ENCODE measurements at regions not wholly inside any gene's neighbourhood (a gene's known extent, or its start where the extent isn't known, plus 50 kb on each side); places are given as distances from the start of the nearest gene placed in this dataset.

DNA sequence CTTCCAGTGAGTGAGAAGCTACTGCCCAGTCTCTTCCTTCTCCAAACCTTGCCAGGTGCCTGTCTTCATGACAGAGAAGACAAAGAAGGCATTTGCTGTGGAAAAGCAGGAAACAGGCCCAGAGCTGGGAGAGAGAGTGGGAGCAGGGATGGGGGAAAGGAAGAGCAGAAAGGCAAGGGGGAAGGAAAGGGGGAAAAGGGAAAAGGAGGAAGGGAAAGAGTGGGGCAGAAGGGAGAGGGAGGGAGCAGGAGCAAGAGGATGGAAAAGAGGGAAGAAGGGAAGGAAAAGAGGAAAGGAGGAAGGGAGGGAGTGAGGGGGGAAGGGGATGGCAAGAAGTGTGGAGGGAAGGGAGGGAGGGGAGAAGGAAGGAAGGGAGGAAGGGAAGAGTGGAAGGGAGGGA is 121.2 kb upstream of the LINGO1 start:
- Histone ChIP-seq H3K27ac (no peak overlapping the region), H3K4me3 (no peak overlapping the region), H3K36me3 (no peaks in the 10 kb centered on the region), H3K4me1 (no peaks in the 10 kb centered on the region), H3K27me3 (no peaks in the 10 kb centered on the region), H3K9me3 (no peaks in the 10 kb centered on the region)
- intact Hi-C loops (cut with DNase I) = no loop called here
- no peak for ATAC-seq
- no peak for DNase-seq
- TF ChIP-seq, protein P1, sequence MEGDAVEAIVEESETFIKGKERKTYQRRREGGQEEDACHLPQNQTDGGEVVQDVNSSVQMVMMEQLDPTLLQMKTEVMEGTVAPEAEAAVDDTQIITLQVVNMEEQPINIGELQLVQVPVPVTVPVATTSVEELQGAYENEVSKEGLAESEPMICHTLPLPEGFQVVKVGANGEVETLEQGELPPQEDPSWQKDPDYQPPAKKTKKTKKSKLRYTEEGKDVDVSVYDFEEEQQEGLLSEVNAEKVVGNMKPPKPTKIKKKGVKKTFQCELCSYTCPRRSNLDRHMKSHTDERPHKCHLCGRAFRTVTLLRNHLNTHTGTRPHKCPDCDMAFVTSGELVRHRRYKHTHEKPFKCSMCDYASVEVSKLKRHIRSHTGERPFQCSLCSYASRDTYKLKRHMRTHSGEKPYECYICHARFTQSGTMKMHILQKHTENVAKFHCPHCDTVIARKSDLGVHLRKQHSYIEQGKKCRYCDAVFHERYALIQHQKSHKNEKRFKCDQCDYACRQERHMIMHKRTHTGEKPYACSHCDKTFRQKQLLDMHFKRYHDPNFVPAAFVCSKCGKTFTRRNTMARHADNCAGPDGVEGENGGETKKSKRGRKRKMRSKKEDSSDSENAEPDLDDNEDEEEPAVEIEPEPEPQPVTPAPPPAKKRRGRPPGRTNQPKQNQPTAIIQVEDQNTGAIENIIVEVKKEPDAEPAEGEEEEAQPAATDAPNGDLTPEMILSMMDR (IDR thresholded peaks at IDR 0.05) = no peak

DNA sequence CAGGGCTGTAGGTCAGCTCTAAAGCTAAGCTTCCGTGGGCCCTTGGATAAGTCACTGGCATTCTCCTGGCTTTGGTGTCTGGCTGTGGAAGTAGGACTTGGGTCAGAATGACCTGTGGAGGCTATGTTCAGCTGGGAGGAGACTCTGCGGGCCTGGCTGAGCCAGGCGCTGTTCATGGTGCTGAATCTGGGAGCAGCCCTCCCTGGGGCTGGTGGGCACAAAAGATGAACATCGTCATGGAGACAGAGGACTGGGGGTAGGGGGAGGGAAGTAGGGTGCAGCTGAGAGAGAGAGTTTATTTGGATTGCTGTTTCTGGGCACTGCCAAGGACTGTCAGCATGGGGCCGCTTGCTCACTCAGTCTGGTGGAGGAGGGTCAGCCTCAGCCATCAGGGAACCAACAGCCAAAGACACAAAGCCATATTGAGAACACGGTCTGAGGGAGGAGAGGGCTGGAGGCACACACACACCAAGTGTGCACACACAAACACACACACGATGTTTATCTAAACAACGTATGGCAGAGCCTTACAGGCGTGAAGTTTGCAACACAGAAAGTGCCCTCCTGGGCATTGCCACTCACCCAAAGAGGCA is 120.7 kb upstream of the LINGO1 start:
- no peak overlapping the region for H3K4me3 ChIP-seq
- TF ChIP-seq, protein P1 (IDR thresholded peaks at IDR 0.05) = no peak
- DNase-seq (no peak), ATAC-seq (no peak)
- H3K4me1 ChIP-seq = no peaks in the 10 kb centered on the region
- H3K9me3 ChIP-seq = no peaks in the 10 kb centered on the region
- intact Hi-C loops (cut with DNase I) = no loop called here
- no peaks in the 10 kb centered on the region for H3K36me3 ChIP-seq
- H3K27ac ChIP-seq = no peak overlapping the region
- H3K27me3 ChIP-seq = no peaks in the 10 kb centered on the region

DNA sequence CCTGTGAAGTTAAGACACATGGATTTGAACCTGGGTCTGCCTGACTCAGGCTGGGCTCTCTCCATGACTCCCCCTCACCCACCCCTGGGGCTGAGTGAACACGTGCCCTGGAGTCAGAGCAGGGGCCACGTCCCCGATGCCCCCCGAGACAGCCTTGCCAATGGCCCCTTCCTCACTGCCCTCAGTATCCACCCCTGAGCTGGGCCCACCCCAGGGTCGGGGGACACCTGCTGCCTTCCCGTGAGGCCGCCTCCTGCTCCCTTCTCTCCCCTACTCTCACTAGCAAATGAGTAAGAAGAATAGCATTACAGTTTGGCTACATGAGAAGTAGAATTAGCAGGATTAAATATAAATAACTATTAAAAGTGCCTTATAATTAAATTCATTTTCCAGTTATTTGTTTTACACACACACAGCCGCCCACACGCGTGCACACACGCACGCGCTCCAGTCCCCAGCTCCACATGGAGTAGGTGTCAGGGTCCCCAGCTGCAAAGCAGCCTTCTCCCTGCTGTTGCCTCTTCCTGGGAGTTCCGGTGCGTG is 117.4 kb upstream of the LINGO1 start:
- H3K4me3 ChIP-seq = no peak overlapping the region
- H3K4me1 ChIP-seq = no peaks in the 10 kb centered on the region
- ATAC-seq = no peak
- intact Hi-C loops (cut with DNase I) = no loop called here
- no peak overlapping the region for H3K27ac ChIP-seq
- no peaks in the 10 kb centered on the region for H3K9me3 ChIP-seq
- TF ChIP-seq, protein P1 (IDR thresholded peaks at IDR 0.05) = no peak
- no peaks in the 10 kb centered on the region for H3K36me3 ChIP-seq
- DNase-seq = no peak
- no peaks in the 10 kb centered on the region for H3K27me3 ChIP-seq

DNA sequence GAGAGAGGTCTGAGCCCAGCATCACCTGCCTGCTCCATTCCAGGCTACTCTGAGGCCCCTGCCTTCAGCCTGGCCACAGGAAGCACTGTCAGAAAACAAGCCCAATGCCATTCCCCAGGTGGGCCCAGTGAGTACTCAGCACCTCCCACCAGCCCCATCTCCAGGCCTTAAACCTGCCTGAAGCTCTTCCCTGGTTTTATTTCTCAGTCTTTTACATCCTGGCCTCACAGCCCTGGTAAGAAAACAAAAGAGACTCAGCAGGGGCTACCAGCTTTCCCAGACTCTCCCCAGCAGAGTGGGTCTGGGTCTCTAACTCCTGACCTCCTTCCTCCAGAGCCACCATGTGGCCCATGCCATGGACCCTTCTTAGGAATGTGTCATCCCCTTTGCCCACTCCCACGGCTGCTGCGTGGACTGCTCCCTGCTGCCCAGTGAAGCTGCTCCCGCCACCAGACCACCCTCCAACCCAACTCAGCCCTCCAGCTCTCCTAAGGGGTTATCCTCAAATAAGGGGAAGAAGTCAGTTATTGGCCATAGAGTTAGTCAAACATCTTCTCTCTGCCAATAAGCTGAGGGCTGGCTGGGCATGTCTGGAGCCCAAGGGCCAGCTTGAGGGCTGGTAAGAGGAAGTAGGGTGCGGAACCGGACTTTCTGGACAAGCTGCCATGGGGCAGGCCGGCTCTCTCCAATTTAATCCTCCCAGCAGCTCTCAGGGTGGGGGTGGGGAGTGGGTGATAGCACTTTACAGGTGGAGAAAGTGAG is 116.7 kb upstream of the LINGO1 start:
- H3K4me1 ChIP-seq = no peaks in the 10 kb centered on the region
- DNase-seq = no peak
- intact Hi-C loops (cut with DNase I) = no loop called here
- ATAC-seq = no peak
- H3K4me3 ChIP-seq = no peak overlapping the region
- H3K27me3 ChIP-seq = no peaks in the 10 kb centered on the region
- H3K9me3 ChIP-seq = no peaks in the 10 kb centered on the region
- TF ChIP-seq, protein P1 (IDR thresholded peaks at IDR 0.05) = no peak
- H3K36me3 ChIP-seq = no peaks in the 10 kb centered on the region
- no peak overlapping the region for H3K27ac ChIP-seq

DNA sequence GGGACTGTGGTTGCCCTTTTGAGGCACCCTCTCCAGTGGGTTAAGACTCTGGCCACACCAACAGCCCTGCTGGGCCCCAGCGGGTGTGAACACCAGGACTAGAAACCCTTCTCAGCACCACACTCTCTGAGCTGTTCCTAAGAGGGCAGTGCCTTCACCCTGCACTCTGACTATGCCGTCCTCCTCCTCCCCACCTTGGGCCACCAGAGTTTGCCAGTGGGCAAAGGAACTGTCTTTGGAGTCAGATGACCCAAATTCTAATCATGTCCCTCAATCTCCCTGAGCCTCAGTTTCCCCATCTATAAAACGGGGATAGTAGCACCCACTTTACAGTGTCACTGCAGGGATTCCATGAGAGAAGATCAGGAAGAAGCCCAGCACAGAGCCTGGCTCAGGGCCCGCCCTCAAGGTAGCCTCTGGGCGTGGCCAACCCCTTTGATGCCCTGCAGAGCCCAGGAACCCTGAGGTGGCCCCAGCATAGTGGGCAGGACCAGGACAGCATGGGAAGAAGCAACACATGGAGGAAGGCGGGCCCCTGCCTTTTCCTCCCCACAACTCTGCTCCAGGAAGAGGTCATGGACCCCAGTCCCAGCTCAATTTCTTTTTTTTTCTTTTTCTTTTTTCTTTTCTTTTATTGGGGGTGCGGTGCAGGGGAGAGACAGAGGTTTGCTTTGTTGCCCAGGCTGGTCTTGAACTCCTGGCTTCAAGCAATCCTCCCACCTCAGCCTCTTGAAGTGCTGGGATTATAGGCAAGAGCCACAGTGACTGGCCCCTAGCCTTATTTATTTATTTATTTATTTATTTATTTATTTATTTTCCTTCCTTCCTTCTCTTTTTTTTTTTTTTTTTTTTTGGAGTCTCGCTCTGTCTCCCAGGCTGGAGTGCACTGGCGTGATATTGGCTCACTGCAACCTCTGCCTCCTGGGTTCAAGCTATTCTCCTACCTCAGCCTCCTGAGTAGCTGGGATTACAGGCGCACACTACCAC is 115.7 kb upstream of the LINGO1 start:
- intact Hi-C loops (cut with DNase I) = no loop called here
- Histone ChIP-seq H3K27me3 (no peaks in the 10 kb centered on the region), H3K36me3 (no peaks in the 10 kb centered on the region), H3K27ac (no peak overlapping the region), H3K4me3 (no peak overlapping the region), H3K4me1 (no peaks in the 10 kb centered on the region), H3K9me3 (no peaks in the 10 kb centered on the region)
- DNase-seq (no peak), ATAC-seq (no peak)
- TF ChIP-seq, protein P1 (IDR thresholded peaks at IDR 0.05) = no peak
